ENCODE measurements at regions not wholly inside any gene's neighbourhood (a gene's known extent, or its start where the extent isn't known, plus 50 kb on each side); places are given as distances from the start of the nearest gene placed in this dataset.

DNA sequence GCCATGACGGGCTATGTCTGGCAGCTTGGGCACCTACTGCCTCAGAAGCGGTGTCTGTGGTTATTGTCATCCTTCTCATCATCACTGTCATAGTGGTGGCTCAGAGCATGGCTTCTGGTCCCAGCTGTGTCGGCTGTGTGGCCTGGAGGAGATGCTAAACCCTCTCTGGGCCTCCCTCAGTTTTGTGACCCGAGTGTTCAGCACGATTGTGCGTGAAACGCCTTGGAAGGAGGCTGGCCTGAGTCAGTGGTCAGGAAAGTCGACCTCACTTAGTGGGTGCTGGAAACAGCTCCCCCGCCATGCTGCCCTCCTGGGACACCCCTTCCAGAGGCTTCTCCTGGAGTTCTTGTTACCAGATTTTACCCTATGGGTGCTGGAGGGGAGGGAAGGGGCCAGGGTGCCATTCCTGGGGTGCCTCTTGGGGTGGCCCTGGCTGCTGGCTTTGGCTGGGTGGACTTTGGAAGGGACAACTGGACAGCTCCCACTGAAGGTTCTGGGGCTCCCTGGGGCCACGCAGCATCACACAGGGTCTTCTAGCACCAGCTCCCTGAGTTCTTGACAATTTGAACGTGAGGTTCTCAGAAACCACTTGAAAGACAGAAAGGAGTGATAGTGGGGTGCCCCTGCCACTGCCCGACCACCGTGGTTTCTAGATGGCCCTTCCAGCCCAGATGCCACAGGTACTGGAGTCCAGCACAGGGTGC is 226.5 kb upstream of the GSE1 start:
- TF ChIP-seq EP300 (conservative IDR thresholded peaks at IDR 0.05; ENCODE audit: poor library complexity, severe bottlenecking) (no peak), POLR2AphosphoS5 (IDR thresholded peaks at IDR 0.05) (no peak), MXI1 (conservative IDR thresholded peaks at IDR 0.05; ENCODE audit: poor library complexity, severe bottlenecking) (no peak), EZH2 (IDR thresholded peaks at IDR 0.05; ENCODE audit: borderline replicate concordance, insufficient read depth, low read length, poor library complexity, severe bottlenecking) (no peak), RAD21 (conservative IDR thresholded peaks at IDR 0.05) (no peak), TAF1 (IDR thresholded peaks at IDR 0.05; ENCODE audit: low read depth) (no peak)
- TF ChIP-seq, protein P1, sequence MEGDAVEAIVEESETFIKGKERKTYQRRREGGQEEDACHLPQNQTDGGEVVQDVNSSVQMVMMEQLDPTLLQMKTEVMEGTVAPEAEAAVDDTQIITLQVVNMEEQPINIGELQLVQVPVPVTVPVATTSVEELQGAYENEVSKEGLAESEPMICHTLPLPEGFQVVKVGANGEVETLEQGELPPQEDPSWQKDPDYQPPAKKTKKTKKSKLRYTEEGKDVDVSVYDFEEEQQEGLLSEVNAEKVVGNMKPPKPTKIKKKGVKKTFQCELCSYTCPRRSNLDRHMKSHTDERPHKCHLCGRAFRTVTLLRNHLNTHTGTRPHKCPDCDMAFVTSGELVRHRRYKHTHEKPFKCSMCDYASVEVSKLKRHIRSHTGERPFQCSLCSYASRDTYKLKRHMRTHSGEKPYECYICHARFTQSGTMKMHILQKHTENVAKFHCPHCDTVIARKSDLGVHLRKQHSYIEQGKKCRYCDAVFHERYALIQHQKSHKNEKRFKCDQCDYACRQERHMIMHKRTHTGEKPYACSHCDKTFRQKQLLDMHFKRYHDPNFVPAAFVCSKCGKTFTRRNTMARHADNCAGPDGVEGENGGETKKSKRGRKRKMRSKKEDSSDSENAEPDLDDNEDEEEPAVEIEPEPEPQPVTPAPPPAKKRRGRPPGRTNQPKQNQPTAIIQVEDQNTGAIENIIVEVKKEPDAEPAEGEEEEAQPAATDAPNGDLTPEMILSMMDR (IDR thresholded peaks at IDR 0.05; ENCODE audit: poor library complexity, severe bottlenecking), result no peak
